ENCODE measurements at regions not wholly inside any gene's neighbourhood (a gene's known extent, or its start where the extent isn't known, plus 50 kb on each side); places are given as distances from the start of the nearest gene placed in this dataset.

- TF ChIP-seq USF2 (IDR thresholded peaks at IDR 0.05; ENCODE audit: low read depth, low read length) (0 out of 2 replicates have a peak, but pooled peaks have one; percentile 56), CTCF (conservative IDR thresholded peaks at IDR 0.05; ENCODE audit: low read depth, low read length) (no peak), RCOR1 (IDR thresholded peaks at IDR 0.05; ENCODE audit: insufficient replicate concordance, low read length) (no peak), ELK1 (IDR thresholded peaks at IDR 0.05; ENCODE audit: borderline replicate concordance, low read depth, low read length) (no peak), MAFK (IDR thresholded peaks at IDR 0.05; ENCODE audit: low read depth, low read length) (no peak), RAD21 (IDR thresholded peaks at IDR 0.05; ENCODE audit: low read length) (no peak), MXI1 (IDR thresholded peaks at IDR 0.05; ENCODE audit: borderline replicate concordance, low read depth, low read length) (no peak), POLR2A (IDR thresholded peaks at IDR 0.05; ENCODE audit: low read depth, low read length) (no peak), CEBPB (IDR thresholded peaks at IDR 0.05; ENCODE audit: low read depth, low read length) (peak; percentile 22; the same call in 1 of the 2 replicates), CHD1 (IDR thresholded peaks at IDR 0.05; ENCODE audit: low read depth, low read length) (no peak), MAZ (IDR thresholded peaks at IDR 0.05; ENCODE audit: borderline replicate concordance, low read depth, low read length) (no peak), FOS (IDR thresholded peaks at IDR 0.05; ENCODE audit: low read depth, low read length) (no peak), BHLHE40 (IDR thresholded peaks at IDR 0.05; ENCODE audit: low read depth, low read length) (no peak)
Measured at GRCh38 chr5:73378070-73378469, 70.5 kb downstream of the FOXD1 start.

Measured in IMR-90 (cell line).